GM12864 (cell line): ENCODE measurements at regions not wholly inside any gene's neighbourhood (a gene's known extent, or its start where the extent isn't known, plus 50 kb on each side); places are given as distances from the start of the nearest gene placed in this dataset.
"Not testable (repeated sequence)": the region's sequence is repeated elsewhere in the genome, so short reads cannot be mapped to it uniquely, and the experiment has no call there.

ENCODE experiments used
- DNase-seq: peaks from one replicate; pipeline ENCODE4 v3.0.0-alpha.2; 2011; ENCODE audit warnings: low read depth
- H3K4me3 ChIP-seq: 2 replicates; pipeline ENCODE4 v1.5.1; 2011; ENCODE audit warnings: mild to moderate bottlenecking, low read depth, low read length, control low read depth
- CTCF ChIP-seq: IDR thresholded peaks from 2 replicates; pipeline ENCODE4 v1.5.1; 2011; ENCODE audit warnings: low read depth, mild to moderate bottlenecking, moderate library complexity, low read length, control low read depth, inconsistent platforms; ENCODE audit errors: missing control alignments

- no peak for DNase-seq
Measured at GRCh38 chr4:130023088-130023487, 927.1 kb downstream of the C4orf33 start.

GRCh38 chr4:130025701-130026100, 929.7 kb downstream of the C4orf33 start:
- TF ChIP-seq CTCF = no peak
- H3K4me3 ChIP-seq = no peak overlapping the region
- no peak for DNase-seq

More at GRCh38 chr4:130023088-130023487, 927.1 kb downstream of the C4orf33 start:
- no peak overlapping the region for H3K4me3 ChIP-seq
- no peak for TF ChIP-seq CTCF

GRCh38 chr4:130026185-130026584, 930.2 kb downstream of the C4orf33 start:
- DNase-seq = no peak
- TF ChIP-seq CTCF = no peak

GRCh38 chr4:130027973-130028372, 932.0 kb downstream of the C4orf33 start:
- H3K4me3 ChIP-seq = no peak overlapping the region
- TF ChIP-seq CTCF = no peak
- DNase-seq = no peak

More at GRCh38 chr4:130026185-130026584, 930.2 kb downstream of the C4orf33 start:
- no peak overlapping the region for H3K4me3 ChIP-seq

GRCh38 chr4:130028552-130028951, 932.6 kb downstream of the C4orf33 start:
- no peak overlapping the region for H3K4me3 ChIP-seq
- DNase-seq = no peak
- no peak for TF ChIP-seq CTCF

- no peak overlapping the region for H3K4me3 ChIP-seq
- no peak for DNase-seq
- no peak for TF ChIP-seq CTCF
Measured at GRCh38 chr4:130029442-130029841, 933.5 kb downstream of the C4orf33 start.

- H3K4me3 ChIP-seq = no peak overlapping the region
- TF ChIP-seq CTCF = no peak
- no peak for DNase-seq
Measured at GRCh38 chr4:130031858-130032257, 935.9 kb downstream of the C4orf33 start.

- not testable (repeated sequence) for DNase-seq, H3K4me3 ChIP-seq
Measured at GRCh38 chr4:130033657-130034056, 937.7 kb downstream of the C4orf33 start.
